Stimulated activated CD4-positive, alpha-beta T cell treated with anti-CD3 and anti-CD28 coated beads, Interleukin-15, amount 100 ng/mL, for 24 hours (primary cell): ENCODE measurements at regions not wholly inside any gene's neighbourhood (a gene's known extent, or its start where the extent isn't known, plus 50 kb on each side); places are given as distances from the start of the nearest gene placed in this dataset.
"Not testable (repeated sequence)": the region's sequence is repeated elsewhere in the genome, so short reads cannot be mapped to it uniquely, and the experiment has no call there.

Experiments
- DNase-seq: peaks from one replicate; pipeline ENCODE4 v3.0.0-alpha.2; 2020

DNA sequence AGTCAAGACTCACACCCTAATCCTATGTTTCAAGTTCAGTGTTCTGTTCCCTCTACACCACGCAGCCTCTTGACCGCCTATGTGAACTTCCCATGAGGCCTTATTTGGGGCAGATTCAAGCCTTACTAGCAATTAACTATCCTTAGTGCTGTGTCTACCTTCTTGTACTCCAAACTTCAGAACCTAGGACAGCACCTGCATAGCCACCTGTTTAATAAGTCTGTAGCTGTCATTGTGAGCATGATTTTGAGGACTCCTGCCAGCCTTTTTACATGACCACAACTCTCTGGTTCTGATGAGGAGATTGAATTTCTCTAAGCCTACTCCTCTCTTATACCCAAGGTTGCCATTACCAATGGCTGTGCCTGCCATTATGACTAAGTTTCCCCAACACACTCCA is 50.8 kb upstream of the PCSK1 start:
- DNase-seq = no peak

DNA sequence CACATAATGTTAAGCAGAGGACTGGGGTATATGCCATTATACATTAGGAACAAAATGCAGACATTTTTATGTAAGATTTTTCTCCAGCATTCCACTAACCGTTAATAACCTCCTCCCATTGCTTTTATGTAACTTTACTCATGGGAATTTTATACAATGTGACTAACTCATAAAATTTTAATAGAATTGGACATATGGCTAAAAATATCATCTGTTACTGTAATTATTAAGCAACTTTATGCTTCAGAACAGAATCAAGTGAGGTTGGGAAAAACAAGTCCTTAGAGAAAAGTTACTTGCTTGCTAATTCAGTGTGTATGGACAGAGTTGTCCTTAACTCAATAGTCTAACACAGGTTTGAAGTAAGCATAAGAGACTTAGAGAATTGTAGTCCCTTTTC is 54.8 kb upstream of the PCSK1 start:
- DNase-seq = no peak

GRCh38 chr5:96489532-96489931 is 56.5 kb upstream of the PCSK1 start:
- DNase-seq = no peak

- DNase-seq = no peak
Observed at GRCh38 chr5:96492459-96493047, 59.5 kb upstream of the PCSK1 start.

- no peak for DNase-seq
Observed at GRCh38 chr5:96493219-96493790, 60.3 kb upstream of the PCSK1 start.

DNA sequence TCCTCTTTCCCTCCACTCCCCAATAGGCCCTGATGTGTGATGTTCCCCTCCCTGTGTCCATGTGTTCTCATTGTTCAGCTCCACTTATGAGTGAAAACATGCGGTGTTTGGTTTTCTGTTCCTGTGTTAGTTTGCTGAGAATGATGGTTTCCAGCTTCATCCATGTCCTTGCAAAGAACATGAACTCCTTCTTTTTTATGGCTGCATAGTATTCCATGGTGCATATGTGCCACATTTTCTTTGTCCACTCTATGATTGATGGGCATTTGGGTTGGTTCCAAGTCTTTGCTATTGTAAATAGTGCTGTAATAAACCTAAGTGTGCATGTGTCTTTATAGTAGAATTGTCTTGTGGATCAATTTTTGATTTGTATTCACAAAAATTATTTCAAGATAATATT is 62.4 kb upstream of the PCSK1 start:
- DNase-seq = not testable (repeated sequence)

DNA sequence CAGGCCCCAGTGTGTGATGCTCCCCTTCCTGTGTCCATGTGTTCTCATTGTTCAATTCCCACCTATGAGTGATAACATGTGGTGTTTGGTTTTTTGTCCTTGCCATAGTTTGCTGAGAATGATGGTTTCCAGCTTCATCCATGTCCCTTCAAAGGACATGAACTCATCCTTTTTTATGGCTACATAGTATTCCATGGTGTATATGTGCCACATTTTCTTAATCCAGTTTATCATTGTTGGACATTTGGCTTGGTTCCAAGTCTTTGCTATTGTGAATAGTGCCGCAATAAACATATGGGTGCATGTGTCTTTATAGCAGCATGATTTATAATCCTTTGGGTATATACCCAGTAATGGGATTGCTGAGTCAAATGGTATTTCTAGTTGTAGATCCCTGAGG is 64.0 kb upstream of the PCSK1 start:
- not testable (repeated sequence) for DNase-seq

DNA sequence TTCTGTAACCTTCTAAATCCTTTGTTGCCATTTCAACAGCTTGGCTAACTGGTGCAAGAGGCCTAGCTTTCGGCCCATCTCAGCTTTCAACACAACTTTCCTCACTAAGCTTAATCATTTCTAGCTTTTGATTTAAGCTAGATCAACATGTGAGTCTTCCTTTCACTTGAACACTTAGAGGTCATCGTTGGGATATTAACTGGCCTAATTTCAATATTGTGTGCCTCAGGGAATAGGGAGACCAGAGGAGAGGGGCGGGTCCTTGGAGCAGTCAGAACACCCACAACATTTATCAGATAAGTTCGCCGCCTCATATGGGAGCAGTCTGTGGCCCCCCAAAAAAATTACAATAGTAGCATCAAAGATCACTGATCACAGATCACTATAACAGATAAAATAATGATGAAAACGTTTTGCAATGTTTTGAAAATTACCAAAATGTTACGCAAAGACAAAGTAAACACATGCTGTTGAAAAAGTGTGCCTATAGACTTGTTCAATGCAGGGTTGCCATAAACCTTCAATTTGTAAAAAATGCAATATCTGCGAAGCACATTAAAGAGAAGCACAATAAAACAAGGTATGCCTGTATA is 66.8 kb upstream of the PCSK1 start:
- DNase-seq = no peak

DNA sequence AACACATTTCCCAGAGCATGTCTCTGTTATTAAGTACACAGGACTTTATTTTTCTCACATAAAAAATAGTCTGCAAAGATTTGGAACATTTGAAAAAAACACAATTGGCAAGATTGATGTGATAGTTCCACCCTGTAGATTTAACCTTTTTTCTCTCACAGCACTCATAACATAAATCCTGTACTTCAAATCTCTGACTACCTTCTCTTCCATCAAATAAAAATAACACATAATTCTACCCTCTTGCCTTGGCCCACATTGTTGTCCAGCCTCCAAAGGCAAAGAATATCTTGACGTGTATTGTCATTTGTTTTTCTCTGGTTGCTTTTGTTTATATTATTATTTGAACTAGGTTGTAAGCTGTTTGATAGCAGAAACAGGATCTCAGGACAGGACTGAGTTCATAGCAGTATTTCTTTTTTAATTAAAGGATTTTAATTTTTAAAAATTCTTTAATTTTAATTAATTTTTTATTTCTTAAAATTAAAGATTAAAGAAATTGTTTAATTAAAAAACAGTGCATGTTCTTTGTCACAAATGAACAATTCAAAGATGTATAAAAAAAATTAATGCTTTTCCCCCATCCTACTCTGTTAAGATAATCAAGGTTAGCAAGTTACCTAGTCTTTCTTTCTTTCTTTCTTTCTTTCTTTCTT is 69.1 kb upstream of the PCSK1 start:
- DNase-seq = no peak

DNA sequence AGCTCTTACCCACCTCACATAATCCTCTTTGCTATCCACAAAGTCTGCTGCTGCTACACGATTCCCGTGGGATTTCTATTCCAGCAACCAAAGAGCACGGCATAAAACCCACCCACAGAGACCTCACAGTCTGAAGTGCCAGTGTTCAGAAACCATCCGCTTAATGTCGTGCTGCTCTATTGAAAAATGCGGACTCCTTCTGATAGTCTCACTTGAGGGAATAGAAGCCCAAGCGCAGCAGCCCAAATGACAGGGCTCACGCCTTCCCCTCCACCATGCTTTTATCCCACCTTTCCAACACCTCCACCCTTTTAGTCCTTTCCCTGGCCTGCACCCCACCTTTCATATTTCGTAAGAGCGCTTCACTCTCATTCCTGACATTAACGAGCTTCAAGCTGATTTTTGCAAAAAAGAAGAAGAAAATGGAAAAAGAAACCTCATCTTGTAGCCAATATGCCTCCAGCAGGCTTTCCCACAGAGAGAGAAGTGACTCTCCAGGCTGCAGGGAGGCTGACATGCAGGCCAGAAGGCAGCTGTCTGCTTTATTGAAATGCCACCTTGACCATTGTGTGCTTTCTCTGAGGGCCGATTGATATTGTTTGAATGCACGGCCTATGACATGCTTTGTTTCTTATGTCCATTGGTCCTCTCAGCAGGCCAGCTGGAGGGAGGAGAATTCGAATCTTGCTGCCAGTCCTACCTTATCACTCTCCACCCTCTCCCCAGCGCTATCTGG is 70.6 kb upstream of the PCSK1 start:
- DNase-seq = no peak

DNA sequence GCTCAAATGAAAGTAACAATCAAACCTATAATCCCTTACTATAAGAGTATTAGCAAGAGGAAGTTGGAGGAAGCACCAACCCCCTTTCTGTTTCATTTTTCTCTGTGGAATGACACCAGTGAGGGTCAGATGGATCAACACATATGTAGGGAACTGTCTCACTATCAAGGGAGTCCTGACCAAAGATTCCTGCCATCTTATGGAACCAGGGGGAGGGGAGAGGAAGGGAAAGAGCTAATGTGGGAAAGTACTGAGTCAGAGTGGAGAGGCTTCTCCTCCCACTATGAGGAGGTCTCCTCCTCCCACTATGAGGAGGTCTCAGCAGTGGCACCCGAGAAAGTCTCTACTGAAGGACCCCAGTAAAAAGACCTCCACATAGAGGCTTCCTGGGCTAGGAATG is 73.3 kb upstream of the PCSK1 start:
- no peak for DNase-seq

GRCh38 chr5:96506866-96507527 is 73.9 kb upstream of the PCSK1 start:
- DNase-seq = no peak

DNA sequence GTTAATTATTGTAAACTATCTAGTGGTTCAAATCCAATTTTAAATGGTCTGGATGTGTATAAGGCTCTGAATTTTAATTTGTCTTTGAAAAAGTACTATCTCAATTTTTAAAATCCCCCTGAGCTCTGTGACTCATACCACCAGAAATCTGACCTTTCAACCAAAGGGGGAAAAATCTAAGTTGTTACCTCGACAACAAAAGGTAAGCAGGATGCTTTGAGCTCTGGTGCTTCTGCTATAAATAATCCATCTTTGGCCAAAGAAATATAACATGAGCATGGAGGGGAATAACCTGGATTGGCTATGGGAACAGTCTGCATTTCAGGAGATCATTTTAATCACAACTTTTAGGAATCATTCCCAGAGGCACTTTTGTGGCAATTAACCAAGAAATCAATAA is 76.3 kb upstream of the PCSK1 start:
- no peak for DNase-seq

- no peak for DNase-seq
Observed at GRCh38 chr5:96509721-96510350, 76.8 kb upstream of the PCSK1 start.

DNA sequence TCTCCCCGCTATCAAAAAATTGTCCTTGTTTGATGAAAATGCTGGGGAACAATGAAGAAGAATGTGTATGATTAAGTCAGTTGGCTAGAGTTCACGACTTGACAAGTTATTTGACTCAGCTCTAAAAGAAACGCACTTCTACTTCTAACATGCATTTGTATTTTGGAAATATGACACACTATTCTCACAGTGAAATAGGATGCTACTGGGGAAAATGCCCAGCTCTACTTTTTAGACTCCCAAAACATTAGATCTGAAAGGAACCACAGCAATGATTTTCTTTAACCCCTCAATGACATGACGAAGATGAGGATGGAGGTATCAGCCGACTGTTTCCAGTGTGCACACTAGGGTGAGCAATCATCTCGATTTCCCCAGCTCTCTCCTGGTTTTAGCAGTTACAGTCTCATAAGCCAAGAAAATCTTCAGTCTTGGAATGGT is 83.6 kb upstream of the PCSK1 start:
- no peak for DNase-seq

GRCh38 chr5:96517295-96517694 is 84.2 kb upstream of the PCSK1 start:
- no peak for DNase-seq

DNA sequence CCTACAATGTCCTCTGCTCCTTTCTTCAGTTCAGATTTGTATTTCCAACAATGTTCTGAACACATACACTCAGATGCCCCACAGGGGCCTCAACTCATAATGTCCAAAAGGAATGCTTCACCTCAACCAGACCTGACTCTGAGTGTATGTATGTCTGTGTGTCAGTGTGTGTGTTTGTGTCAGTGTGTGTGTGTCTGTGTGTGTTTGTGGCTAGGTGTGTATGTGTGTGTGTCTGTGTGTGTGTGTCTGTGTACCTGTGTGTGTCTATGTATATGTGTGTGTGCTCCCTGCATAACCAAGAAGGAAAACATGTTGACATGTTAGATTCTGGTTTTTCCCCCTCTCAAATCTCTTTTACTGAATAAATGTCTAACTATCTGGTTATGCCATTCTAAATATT is 87.3 kb upstream of the PCSK1 start:
- no peak for DNase-seq

DNA sequence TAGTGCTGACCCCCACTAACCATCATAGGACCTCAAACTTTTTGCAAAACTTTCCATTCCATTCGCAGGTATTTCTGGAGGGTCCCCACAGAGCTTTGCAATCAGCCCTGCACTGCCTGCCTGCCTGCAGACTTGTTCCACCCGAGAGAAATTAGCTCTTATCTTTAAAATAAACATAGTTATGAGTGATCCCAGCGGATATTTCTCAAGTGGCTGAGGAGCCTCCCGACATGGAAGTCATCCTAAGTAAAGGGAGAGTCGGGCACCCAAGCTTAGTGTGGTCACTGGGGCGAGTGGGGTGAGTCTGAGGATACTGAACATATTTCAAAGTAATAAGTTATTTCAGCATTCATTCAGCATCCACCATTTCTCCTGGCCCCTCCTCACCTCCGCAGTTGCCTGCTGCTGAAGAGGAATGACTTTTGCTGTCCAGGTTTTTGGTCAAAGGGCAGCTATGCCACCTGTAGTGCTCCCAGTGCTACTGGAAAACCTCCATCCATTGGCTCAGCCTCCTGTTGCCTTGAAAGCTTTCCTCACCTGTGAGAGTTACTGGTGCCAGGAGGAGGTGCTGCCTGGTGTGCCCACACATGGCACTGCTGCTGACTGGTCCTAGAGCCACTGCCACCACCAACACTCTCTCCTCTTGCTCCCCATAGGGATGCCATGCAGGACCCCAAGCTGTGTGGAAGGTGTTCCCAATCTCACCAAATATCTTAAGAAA is 89.7 kb upstream of the PCSK1 start:
- no peak for DNase-seq

- no peak for DNase-seq
Observed at GRCh38 chr5:96527768-96528661, 95.0 kb upstream of the PCSK1 start.

DNA sequence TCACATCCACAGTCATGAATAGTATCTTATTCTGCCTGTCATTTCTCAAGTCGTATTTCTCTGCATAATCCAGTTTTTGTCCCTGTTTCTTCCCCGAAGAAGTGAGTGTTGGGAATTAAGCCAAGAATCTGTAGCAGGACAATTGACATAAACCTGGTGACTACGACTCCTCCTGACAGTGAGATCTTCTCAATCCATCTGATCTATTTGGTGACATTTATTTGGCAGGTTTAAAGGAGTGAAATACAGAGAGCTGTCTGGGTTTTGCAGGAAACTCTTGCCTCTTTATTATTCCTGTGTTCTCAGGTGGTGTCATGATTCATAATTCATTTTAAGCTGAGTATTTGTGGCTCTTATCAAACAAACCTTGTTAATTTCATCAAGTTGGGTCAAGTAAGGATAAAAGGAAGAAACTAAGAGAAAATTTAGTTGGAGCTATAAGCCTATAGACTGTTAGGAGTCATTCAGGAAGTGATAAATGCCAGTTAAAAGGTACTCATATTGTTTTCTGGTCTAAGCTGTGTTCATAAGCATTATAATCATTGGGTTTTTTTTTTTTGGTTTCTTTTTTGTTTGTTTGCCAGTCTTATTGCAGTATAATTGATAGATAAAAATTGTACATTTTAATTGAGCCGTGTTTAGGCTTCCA is 95.9 kb upstream of the PCSK1 start:
- no peak for DNase-seq
